Smooth muscle cell (in vitro differentiated cells): ENCODE measurements at regions not wholly inside any gene's neighbourhood (a gene's known extent, or its start where the extent isn't known, plus 50 kb on each side); places are given as distances from the start of the nearest gene placed in this dataset.

ENCODE experiments used
- DNase-seq: peaks from one replicate; lab custom pipeline; 2025; ENCODE audit not compliant: unreplicated experiment; lab: John Stamatoyannopoulos, UW
- H2AFZ ChIP-seq: fragments of 200-600 bp; sonication (generic); 2 replicates; pipeline ENCODE4 v1.6.0; 2016; ENCODE audit warnings: antibody characterized with exemption, low read depth, mild to moderate bottlenecking
- H3F3A ChIP-seq: fragments of 200-600 bp; sonication (generic); 2 replicates; pipeline ENCODE4 v1.6.0; 2017; ENCODE audit warnings: antibody characterized with exemption, low read depth
- H3K27ac ChIP-seq: fragments of 200-600 bp; sonication (generic); 2 replicates; pipeline ENCODE4 v1.5.1; 2016; ENCODE audit warnings: low read depth, mild to moderate bottlenecking
- H3K27me3 ChIP-seq: fragments of 200-600 bp; sonication (generic); 2 replicates; pipeline ENCODE4 v1.6.1; 2016; ENCODE audit warnings: low read depth, mild to moderate bottlenecking
- H3K36me3 ChIP-seq: fragments of 200-600 bp; sonication (generic); 2 replicates; pipeline ENCODE4 v1.5.1; 2016; ENCODE audit warnings: low read depth
- H3K4me1 ChIP-seq: fragments of 200-600 bp; sonication (generic); 2 replicates; pipeline ENCODE4 v1.5.1; 2016; ENCODE audit warnings: low read depth
- H3K4me2 ChIP-seq: fragments of 200-600 bp; sonication (generic); 2 replicates; pipeline ENCODE4 v1.6.0; 2016; ENCODE audit warnings: mild to moderate bottlenecking
- H3K4me3 ChIP-seq: fragments of 200-600 bp; sonication (generic); 2 replicates; pipeline ENCODE4 v1.5.1; 2016; ENCODE audit warnings: mild to moderate bottlenecking
- H3K79me2 ChIP-seq: fragments of 200-600 bp; sonication (generic); 2 replicates; pipeline ENCODE4 v1.6.0; 2016; ENCODE audit warnings: low read depth, mild to moderate bottlenecking
- H3K9ac ChIP-seq: fragments of 200-600 bp; sonication (generic); 2 replicates; pipeline ENCODE4 v1.6.0; 2016; ENCODE audit warnings: low read depth
- H3K9me3 ChIP-seq: fragments of 200-600 bp; sonication (generic); replicated peaks from 2 replicates; pipeline ENCODE4 v1.5.1; 2016; ENCODE audit warnings: low read depth
- H4K20me1 ChIP-seq: fragments of 200-600 bp; sonication (generic); 2 replicates; pipeline ENCODE4 v1.6.0; 2016; ENCODE audit warnings: low read depth
- WGBS: methylation state at CpG from one replicate; pipeline ENCODE4 v1.1.7; 2016; ENCODE audit warnings: low lambda C conversion rate; 5-methylcytosine and 5-hydroxymethylcytosine counted together
- TF ChIP-seq, protein P1 (sequence below): fragments of 200-600 bp; sonication (generic); IDR thresholded peaks from 2 replicates; pipeline ENCODE4 v1.5.1; 2017; ENCODE audit warnings: borderline replicate concordance, mild to moderate bottlenecking, antibody characterized with exemption; ENCODE audit not compliant: insufficient read depth, poor library complexity, severe bottlenecking

DNA sequence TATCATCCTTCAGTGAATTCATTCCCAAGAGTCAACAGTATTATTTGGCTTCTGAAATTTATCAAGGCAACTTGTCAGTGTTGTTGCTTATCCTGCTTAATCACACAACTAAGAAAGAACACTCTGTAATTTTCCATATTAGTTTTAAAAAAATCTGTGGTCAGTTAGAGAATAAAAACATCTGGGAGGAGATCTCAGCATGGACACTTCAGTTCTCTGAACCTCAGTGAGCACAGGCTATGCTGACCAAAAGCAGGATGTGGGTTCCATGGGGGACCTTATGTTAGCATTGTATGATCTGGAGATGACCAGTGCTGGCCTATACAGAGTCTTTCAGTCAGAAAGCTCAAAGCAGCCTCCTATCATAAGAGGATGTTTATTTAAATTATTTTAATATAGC, 79.1 kb upstream of the KLHL14 start:
- Histone ChIP-seq H3K9me3 (no peaks in the 10 kb centered on the region), H3K27ac (no peak overlapping the region), H3K4me1 (no peaks in the 10 kb centered on the region), H3K4me2 (no peak overlapping the region), H3K36me3 (no peaks in the 10 kb centered on the region), H3F3A (no peaks in the 10 kb centered on the region), H3K4me3 (no peak overlapping the region), H3K9ac (no peak overlapping the region), H3K27me3 (peaks cover 12% of the 10 kb centered on the region), H3K79me2 (no peaks in the 10 kb centered on the region), H2AFZ (no peak overlapping the region), H4K20me1 (no peaks in the 10 kb centered on the region)
- no peak for DNase-seq
- TF ChIP-seq, protein P1, sequence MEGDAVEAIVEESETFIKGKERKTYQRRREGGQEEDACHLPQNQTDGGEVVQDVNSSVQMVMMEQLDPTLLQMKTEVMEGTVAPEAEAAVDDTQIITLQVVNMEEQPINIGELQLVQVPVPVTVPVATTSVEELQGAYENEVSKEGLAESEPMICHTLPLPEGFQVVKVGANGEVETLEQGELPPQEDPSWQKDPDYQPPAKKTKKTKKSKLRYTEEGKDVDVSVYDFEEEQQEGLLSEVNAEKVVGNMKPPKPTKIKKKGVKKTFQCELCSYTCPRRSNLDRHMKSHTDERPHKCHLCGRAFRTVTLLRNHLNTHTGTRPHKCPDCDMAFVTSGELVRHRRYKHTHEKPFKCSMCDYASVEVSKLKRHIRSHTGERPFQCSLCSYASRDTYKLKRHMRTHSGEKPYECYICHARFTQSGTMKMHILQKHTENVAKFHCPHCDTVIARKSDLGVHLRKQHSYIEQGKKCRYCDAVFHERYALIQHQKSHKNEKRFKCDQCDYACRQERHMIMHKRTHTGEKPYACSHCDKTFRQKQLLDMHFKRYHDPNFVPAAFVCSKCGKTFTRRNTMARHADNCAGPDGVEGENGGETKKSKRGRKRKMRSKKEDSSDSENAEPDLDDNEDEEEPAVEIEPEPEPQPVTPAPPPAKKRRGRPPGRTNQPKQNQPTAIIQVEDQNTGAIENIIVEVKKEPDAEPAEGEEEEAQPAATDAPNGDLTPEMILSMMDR = no peak

DNA sequence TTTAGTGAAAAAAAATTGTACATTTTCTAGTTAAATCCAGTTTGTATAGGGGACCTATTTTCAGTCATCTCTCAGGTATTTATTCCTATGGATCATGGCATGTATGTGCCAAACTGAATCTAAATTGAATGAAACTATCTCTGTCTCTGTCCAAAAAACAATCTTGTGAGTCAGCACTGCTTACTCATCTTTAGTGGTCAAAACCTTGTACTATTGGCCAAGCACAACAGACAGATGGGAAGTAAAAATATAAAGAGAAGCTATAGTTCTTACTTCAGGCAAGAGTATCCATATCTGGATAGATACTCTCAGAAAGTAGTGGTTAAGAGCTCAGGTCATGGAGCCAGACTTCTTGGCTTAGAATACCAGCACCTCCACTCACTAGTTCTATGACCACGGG, 76.0 kb upstream of the KLHL14 start:
- H3K27ac ChIP-seq = no peak overlapping the region
- peaks cover 27% of the 10 kb centered on the region for H3K27me3 ChIP-seq
- no peaks in the 10 kb centered on the region for H3K36me3 ChIP-seq
- H4K20me1 ChIP-seq = no peaks in the 10 kb centered on the region
- DNase-seq = no peak
- no peak overlapping the region for H3K9ac ChIP-seq
- H3K79me2 ChIP-seq = no peaks in the 10 kb centered on the region
- H3F3A ChIP-seq = no peaks in the 10 kb centered on the region
- H2AFZ ChIP-seq = no peak overlapping the region
- H3K4me2 ChIP-seq = no peak overlapping the region
- H3K9me3 ChIP-seq = no peaks in the 10 kb centered on the region
- WGBS = 93% methylated on average over 1 of the region's 1 CpG
- no peaks in the 10 kb centered on the region for H3K4me1 ChIP-seq
- TF ChIP-seq, protein P1 = no peak
- H3K4me3 ChIP-seq = no peak overlapping the region

DNA sequence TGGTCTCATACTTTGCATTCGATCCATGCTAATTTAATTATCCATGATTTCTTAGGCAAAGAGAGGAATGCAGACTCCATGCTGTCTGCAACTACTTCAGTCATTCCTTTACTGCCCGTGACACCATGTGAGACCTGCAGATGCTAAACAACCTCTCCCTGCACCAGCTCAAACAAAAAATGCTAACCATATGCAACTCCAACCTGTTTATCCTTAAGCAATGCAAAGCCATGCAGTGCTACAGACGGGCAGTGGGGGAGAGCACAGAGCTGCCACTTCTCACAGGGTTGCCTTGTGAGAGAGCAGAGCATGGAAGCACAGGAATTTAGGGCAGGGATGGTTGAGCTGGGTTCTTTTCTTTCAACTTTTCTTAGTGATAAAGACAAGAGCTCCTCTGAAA, 74.9 kb upstream of the KLHL14 start:
- Histone ChIP-seq H2AFZ (no peak overlapping the region), H3K4me3 (no peak overlapping the region), H3K4me2 (no peak overlapping the region), H3K9ac (no peak overlapping the region), H3K36me3 (no peaks in the 10 kb centered on the region), H3K4me1 (no peaks in the 10 kb centered on the region), H3K79me2 (no peaks in the 10 kb centered on the region), H3F3A (no peaks in the 10 kb centered on the region), H3K27ac (no peak overlapping the region), H3K27me3 (peaks cover 39% of the 10 kb centered on the region), H3K9me3 (no peaks in the 10 kb centered on the region), H4K20me1 (no peaks in the 10 kb centered on the region)
- DNase-seq = no peak
- TF ChIP-seq, protein P1 = no peak
- 38% methylated on average over 3 of the region's 3 CpGs for WGBS

DNA sequence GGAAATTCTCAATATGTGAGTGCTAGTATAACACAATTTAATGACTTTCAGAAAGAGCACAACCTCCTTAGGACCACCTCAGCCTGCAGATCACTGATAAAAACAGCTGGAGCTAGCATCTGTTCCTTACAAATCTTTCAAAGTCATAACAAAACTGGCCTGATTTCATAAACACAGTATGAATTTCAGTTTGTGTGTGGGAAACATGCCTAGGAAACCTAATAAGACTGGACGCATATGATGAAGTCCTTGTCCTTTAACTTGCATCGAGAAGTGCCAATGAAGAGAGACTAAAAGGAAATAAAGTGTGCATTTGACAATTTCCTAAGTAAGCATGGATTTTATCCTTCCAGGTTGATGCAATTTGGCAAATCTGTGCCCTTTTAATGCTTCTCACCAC, 74.1 kb upstream of the KLHL14 start:
- Histone ChIP-seq H3K4me1 (no peaks in the 10 kb centered on the region), H3F3A (no peaks in the 10 kb centered on the region), H3K4me3 (no peak overlapping the region), H3K36me3 (no peaks in the 10 kb centered on the region), H2AFZ (no peak overlapping the region), H3K9me3 (no peaks in the 10 kb centered on the region), H3K27ac (no peak overlapping the region), H3K4me2 (no peak overlapping the region), H3K9ac (no peak overlapping the region), H3K27me3 (peaks cover 47% of the 10 kb centered on the region), H4K20me1 (no peaks in the 10 kb centered on the region), H3K79me2 (no peaks in the 10 kb centered on the region)
- TF ChIP-seq, protein P1 = no peak
- DNase-seq = no peak
- 90% methylated on average over 2 of the region's 2 CpGs for WGBS
